ENCODE measurements at regions not wholly inside any gene's neighbourhood (a gene's known extent, or its start where the extent isn't known, plus 50 kb on each side); places are given as distances from the start of the nearest gene placed in this dataset.

- TF ChIP-seq CTCF (IDR thresholded peaks at IDR 0.05) (no peak), POLR2A (IDR thresholded peaks at IDR 0.05) (no peak)
These were observed 148.1 kb upstream of the EOLA2 start for GRCh38 chrX:150086371-150086770.
